Activated T-cell treated with anti-CD3 and anti-CD28 coated beads, Interleukin-2, amount 50 U/mL, for 72 hours (primary cell): ENCODE measurements at regions not wholly inside any gene's neighbourhood (a gene's known extent, or its start where the extent isn't known, plus 50 kb on each side); places are given as distances from the start of the nearest gene placed in this dataset.

Source experiments
- ATAC-seq, 2 donors: fragments of 150-1000 bp; cut with Tn5 transposase; replicated peaks in 1 of 2; 2 replicates each; pipeline ENCODE4 v1.10.0; 2021; ENCODE audit warnings: moderate library complexity in 2 of 2, mild to moderate bottlenecking in 1 of 2
- DNase-seq, 2 donors: peaks; one replicate each; pipeline ENCODE4 v3.0.0; 2021 to 2022; ENCODE audit warnings: mixed read lengths in 1 of 2
- H3K27ac Mint-ChIP-seq: one replicate; pipeline ENCODE4 v1.8.0; 2022; ENCODE audit warnings: mild to moderate bottlenecking, moderate library complexity, mixed read lengths
- H3K27me3 Mint-ChIP-seq: one replicate; pipeline ENCODE4 v1.8.0; 2022; ENCODE audit warnings: low read depth, mixed read lengths
- H3K36me3 Mint-ChIP-seq, 2 donors: one replicate each; pipeline ENCODE4 v1.8.0; 2022; ENCODE audit warnings: mixed read lengths in 2 of 2, mild to moderate bottlenecking in 1 of 2; ENCODE audit not compliant: insufficient read depth in 2 of 2
- H3K4me1 Mint-ChIP-seq: one replicate; pipeline ENCODE4 v1.8.0; 2022; ENCODE audit warnings: low read depth, mixed read lengths
- H3K4me3 Mint-ChIP-seq, 2 donors: one replicate each; pipeline ENCODE4 v1.8.0; 2022; ENCODE audit warnings: mild to moderate bottlenecking in 2 of 2, mixed read lengths in 2 of 2, moderate library complexity in 2 of 2
- H3K9me3 Mint-ChIP-seq, 2 donors: one replicate each; pipeline ENCODE4 v1.8.0; 2022; ENCODE audit warnings: mixed read lengths in 2 of 2

DNA sequence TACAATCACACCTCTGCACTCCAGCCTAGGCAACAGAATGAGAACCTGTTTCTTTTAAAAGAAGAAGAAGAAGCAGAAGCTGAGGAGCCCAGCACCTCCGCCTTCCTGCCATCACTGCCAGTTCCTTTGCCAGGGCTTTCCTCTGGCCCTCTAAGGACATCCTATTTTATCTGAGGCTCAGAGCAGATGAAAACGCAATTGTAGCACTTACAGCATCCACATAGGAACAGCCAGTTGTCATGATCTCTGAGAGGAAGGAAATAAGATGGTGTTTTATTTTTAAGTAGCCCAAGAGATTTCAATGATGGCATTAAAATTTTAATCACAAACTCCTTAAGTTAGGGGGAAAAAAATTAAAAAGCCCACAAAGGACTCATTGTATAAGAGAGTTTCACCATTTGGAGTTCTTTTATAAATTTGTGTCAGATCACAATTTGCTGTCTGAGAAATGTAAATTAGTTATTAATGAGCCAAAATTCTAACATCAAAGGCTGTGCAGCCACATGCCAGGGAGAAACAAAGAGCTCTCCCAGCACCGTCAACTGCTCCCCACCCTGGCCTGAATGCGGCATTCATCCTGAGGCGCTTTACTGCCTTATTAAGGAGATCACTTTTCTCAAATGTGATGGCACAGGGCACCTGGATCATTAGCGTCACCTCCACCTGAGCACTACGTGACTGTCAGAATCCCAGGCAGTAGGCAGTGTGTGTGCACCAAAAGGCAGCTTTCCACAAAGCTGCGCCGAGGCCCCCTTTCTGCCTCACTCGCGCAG lies 393.0 kb downstream of the FOXO1 start:
- H3K9me3 Mint-ChIP-seq, result no peaks in the 10 kb centered on the region
- no peak for DNase-seq
- ATAC-seq, result no peak
- no peak overlapping the region for H3K27ac Mint-ChIP-seq
- H3K4me3 Mint-ChIP-seq, result no peak overlapping the region
- H3K4me1 Mint-ChIP-seq, result peaks cover 32% of the 10 kb centered on the region
- H3K36me3 Mint-ChIP-seq, result no peaks in the 10 kb centered on the region
- H3K27me3 Mint-ChIP-seq, result no peaks in the 10 kb centered on the region

- Mint-ChIP-seq H3K4me1 (peaks cover 32% of the 10 kb centered on the region), H3K36me3 (no peaks in the 10 kb centered on the region), H3K27me3 (no peaks in the 10 kb centered on the region), H3K9me3 (no peaks in the 10 kb centered on the region), H3K27ac (no peak overlapping the region), H3K4me3 (no peak overlapping the region)
- DNase-seq (no peak), ATAC-seq (no peak)
Measured at GRCh38 chr13:40274103-40274502, 392.3 kb downstream of the FOXO1 start.

DNA sequence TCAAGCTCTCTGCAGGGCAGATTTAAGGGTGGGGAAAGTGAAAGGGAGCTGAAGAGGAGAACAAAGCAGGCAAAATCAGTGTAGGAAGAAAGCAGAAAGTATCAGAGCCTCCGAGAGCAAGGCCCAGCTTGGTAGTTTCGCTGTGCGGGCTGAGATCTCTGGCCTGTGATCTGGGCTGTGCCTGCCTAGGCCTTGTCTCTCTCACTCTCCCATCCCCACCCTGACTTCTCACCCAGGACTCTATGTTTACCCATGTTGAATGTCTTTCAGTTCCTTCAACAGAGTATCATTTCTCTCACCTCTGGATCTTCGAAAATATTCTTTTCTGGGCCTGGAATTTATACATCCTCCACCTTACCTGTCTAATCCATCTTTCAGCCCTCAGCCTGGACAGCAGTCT lies 391.3 kb downstream of the FOXO1 start:
- Mint-ChIP-seq H3K36me3 (no peaks in the 10 kb centered on the region), H3K27ac (peak overlapping the region; percentile 52)

DNA sequence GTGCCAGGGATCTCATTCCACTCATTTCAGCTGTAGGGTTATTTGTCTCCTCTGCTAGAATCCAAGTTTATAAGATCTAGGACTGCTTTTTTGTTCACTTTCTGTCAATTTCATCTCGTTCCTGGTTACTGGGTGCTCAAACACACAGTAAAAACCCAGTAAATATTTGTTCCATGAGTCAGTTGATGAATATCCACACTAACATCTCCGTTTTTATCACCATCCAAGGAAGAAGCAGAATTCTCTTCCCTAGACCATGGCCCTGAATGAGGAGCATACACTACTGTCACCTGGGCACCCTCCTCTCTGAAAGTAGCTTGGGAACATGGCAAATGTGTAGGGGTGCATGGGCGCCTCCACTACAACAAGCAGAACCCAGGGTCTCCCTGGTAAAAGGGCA lies 390.8 kb downstream of the FOXO1 start:
- Mint-ChIP-seq H3K36me3 (no peaks in the 10 kb centered on the region), H3K27me3 (no peaks in the 10 kb centered on the region), H3K4me3 (no peak overlapping the region), H3K27ac (no peak overlapping the region), H3K9me3 (no peaks in the 10 kb centered on the region), H3K4me1 (peaks cover 32% of the 10 kb centered on the region)
- DNase-seq, result no peak
- no peak for ATAC-seq

More for the DNA sequence above, 391.3 kb downstream of the FOXO1 start:
- Mint-ChIP-seq H3K4me3 (no peak overlapping the region), H3K4me1 (peaks cover 32% of the 10 kb centered on the region), H3K27me3 (no peaks in the 10 kb centered on the region), H3K9me3 (no peaks in the 10 kb centered on the region)
- no peak for DNase-seq
- ATAC-seq, result no peak

GRCh38 chr13:40283666-40284065 lies 382.8 kb downstream of the FOXO1 start:
- no peak overlapping the region for H3K4me3 Mint-ChIP-seq
- H3K4me1 Mint-ChIP-seq, result no peaks in the 10 kb centered on the region

GRCh38 chr13:40285634-40286033 lies 380.8 kb downstream of the FOXO1 start:
- Mint-ChIP-seq H3K36me3 (no peaks in the 10 kb centered on the region), H3K4me3 (no peak overlapping the region), H3K27me3 (no peaks in the 10 kb centered on the region), H3K27ac (no peak overlapping the region), H3K4me1 (peaks cover 1% of the 10 kb centered on the region), H3K9me3 (no peaks in the 10 kb centered on the region)
- ATAC-seq (no peak), DNase-seq (no peak)

More at GRCh38 chr13:40283666-40284065, 382.8 kb downstream of the FOXO1 start:
- Mint-ChIP-seq H3K36me3 (no peaks in the 10 kb centered on the region), H3K27me3 (no peaks in the 10 kb centered on the region), H3K9me3 (no peaks in the 10 kb centered on the region), H3K27ac (no peak overlapping the region)
- ATAC-seq (no peak), DNase-seq (no peak)

DNA sequence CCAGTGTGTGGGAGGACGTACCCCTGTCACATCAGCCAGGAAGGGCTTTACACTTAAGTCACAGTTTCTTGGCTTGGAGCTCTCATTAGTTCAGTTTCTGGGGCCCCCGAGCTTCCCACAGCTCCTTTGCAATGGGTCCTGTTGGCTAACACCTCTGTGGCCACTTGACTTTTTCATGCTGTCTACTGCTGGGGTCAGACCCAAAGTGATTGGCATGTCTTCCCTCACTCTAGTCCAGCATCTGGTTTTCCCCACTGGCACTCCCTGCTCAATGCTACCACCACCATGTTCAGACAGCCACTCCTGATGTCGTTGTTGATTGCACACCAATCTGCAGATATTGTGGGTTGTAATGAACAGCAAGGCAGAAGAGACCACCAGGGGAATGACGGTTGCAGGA lies 379.0 kb downstream of the FOXO1 start:
- Mint-ChIP-seq H3K27me3 (no peaks in the 10 kb centered on the region), H3K4me1 (peaks cover 8% of the 10 kb centered on the region), H3K27ac (no peak overlapping the region), H3K4me3 (no peak overlapping the region), H3K9me3 (no peaks in the 10 kb centered on the region), H3K36me3 (no peaks in the 10 kb centered on the region)
- DNase-seq (no peak), ATAC-seq (no peak)

GRCh38 chr13:40288259-40288658 lies 378.2 kb downstream of the FOXO1 start:
- Mint-ChIP-seq H3K27me3 (no peaks in the 10 kb centered on the region), H3K4me3 (no peak overlapping the region), H3K9me3 (no peaks in the 10 kb centered on the region), H3K27ac (no peak overlapping the region), H3K36me3 (no peaks in the 10 kb centered on the region), H3K4me1 (peaks cover 8% of the 10 kb centered on the region)
- ATAC-seq, result no peak
- no peak for DNase-seq

GRCh38 chr13:40290758-40291157 lies 375.7 kb downstream of the FOXO1 start:
- peak; percentile 64 to 68 for ATAC-seq
- Mint-ChIP-seq H3K9me3 (no peaks in the 10 kb centered on the region), H3K4me1 (peaks cover 8% of the 10 kb centered on the region), H3K27ac (peak overlapping the region; percentile 16), H3K36me3 (peaks cover under 1 to 2% of the 10 kb centered on the region in 2 donors), H3K27me3 (no peaks in the 10 kb centered on the region), H3K4me3 (no peak overlapping the region)
- DNase-seq, result no peak

DNA sequence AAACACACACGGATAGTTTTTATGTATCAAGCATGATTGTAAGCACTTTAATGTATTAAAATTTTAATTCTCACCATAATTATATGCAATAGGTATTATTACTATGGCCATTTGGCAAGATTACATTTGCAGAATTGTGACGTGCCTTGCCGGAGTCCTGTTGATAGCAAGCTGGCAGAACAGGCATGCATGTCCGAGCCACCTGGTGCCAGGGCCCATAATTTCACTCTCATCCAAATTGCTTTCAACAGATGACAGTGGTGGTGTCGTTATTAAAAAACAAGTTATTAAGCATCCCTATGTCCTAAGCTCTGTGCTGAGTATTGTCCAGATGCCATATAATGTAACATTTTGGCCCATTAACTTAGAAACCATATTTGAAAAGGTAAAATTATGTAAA lies 374.3 kb downstream of the FOXO1 start:
- DNase-seq (no peak), ATAC-seq (no peak)
- H3K4me3 Mint-ChIP-seq, result no peak overlapping the region
- peaks cover 0 to 4% of the 10 kb centered on the region in 2 donors for H3K9me3 Mint-ChIP-seq
- peaks cover 6 to 12% of the 10 kb centered on the region in 2 donors for H3K36me3 Mint-ChIP-seq
- H3K4me1 Mint-ChIP-seq, result peaks cover 8% of the 10 kb centered on the region
- no peak overlapping the region for H3K27ac Mint-ChIP-seq
- no peaks in the 10 kb centered on the region for H3K27me3 Mint-ChIP-seq

DNA sequence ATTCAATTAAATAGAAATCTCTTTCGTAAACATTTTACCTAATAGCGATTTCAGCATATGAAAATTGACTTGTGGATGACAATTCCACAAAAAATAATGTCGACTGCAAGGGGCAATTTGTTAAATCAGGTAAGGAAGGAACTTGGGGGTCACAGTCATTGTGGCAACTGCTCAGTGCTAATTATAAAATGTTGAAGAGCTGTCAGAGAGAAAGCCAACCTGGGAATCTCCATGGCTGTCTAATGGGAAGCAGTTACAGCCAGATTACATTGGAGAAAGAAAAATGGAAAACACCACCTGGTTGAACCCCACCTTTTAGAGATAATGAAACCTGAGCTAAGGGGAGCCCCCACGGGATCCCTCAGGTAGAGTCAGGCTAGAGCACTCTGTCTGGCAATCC lies 373.9 kb downstream of the FOXO1 start:
- Mint-ChIP-seq H3K36me3 (peaks cover 6 to 12% of the 10 kb centered on the region in 2 donors), H3K4me3 (no peak overlapping the region), H3K9me3 (peaks cover 0 to 4% of the 10 kb centered on the region in 2 donors), H3K27me3 (no peaks in the 10 kb centered on the region), H3K4me1 (peaks cover 8% of the 10 kb centered on the region), H3K27ac (no peak overlapping the region)
- no peak for DNase-seq
- ATAC-seq, result no peak

- DNase-seq (no peak), ATAC-seq (no peak)
- Mint-ChIP-seq H3K4me3 (no peak overlapping the region), H3K27me3 (no peaks in the 10 kb centered on the region), H3K36me3 (peaks cover 20 to 43% of the 10 kb centered on the region in 2 donors), H3K9me3 (peaks cover 20 to 23% of the 10 kb centered on the region in 2 donors), H3K4me1 (peaks cover 22% of the 10 kb centered on the region), H3K27ac (no peak overlapping the region)
Measured at GRCh38 chr13:40302351-40302750, 364.1 kb downstream of the FOXO1 start.

DNA sequence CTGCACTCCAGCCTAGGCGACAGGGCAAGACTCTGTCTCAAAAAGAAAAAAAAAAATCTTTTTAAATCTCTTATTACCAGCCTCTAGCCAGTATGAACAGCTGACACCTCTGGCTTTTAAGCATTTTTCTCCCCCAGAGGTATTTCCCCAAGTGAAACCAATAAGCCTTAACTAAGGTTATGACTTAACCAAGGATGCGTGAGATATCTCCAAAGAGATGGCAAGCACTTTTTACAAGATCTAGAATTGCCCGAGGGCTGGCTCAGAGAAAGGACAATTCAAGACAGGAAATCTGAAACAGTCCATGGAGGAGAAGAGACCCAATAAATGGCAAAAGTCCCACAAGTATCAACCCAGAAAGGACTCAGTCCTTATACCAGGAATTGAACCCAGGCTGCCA lies 362.1 kb downstream of the FOXO1 start:
- ATAC-seq (no peak), DNase-seq (no peak)
- no peak overlapping the region for H3K4me3 Mint-ChIP-seq
- no peak overlapping the region for H3K27ac Mint-ChIP-seq
- H3K27me3 Mint-ChIP-seq, result no peaks in the 10 kb centered on the region
- peaks cover 19 to 24% of the 10 kb centered on the region in 2 donors for H3K9me3 Mint-ChIP-seq
- peaks cover 36% of the 10 kb centered on the region for H3K4me1 Mint-ChIP-seq
- peaks cover 24 to 42% of the 10 kb centered on the region in 2 donors for H3K36me3 Mint-ChIP-seq

GRCh38 chr13:40306817-40307216 lies 359.6 kb downstream of the FOXO1 start:
- peak overlapping the region; percentile 62 to 69 for H3K4me3 Mint-ChIP-seq
- peaks cover 36% of the 10 kb centered on the region for H3K4me1 Mint-ChIP-seq
- DNase-seq (peak; percentile 68 to 73), ATAC-seq (peak; percentile 94 to 97)
- H3K27ac Mint-ChIP-seq, result peak overlapping the region; percentile 79
- H3K9me3 Mint-ChIP-seq, result peaks cover 12 to 20% of the 10 kb centered on the region in 2 donors
- no peaks in the 10 kb centered on the region for H3K27me3 Mint-ChIP-seq
- peaks cover 24 to 38% of the 10 kb centered on the region in 2 donors for H3K36me3 Mint-ChIP-seq
